ENCODE measurements at regions not wholly inside any gene's neighbourhood (a gene's known extent, or its start where the extent isn't known, plus 50 kb on each side); places are given as distances from the start of the nearest gene placed in this dataset.

- no peaks in the 10 kb centered on the region for H3K27me3 Mint-ChIP-seq
- no peak for TF ChIP-seq CTCF (conservative IDR thresholded peaks at IDR 0.05)
- H3K36me3 Mint-ChIP-seq: no peaks in the 10 kb centered on the region
- DNase-seq (ENCODE audit: extremely low spot score, unreplicated experiment): no peak
- H3K4me3 Mint-ChIP-seq: no peak overlapping the region
- no peak overlapping the region for H3K27ac Mint-ChIP-seq
- no peaks in the 10 kb centered on the region for H3K4me1 Mint-ChIP-seq (ENCODE audit: unreplicated experiment)
- no peaks in the 10 kb centered on the region for H3K9me3 Mint-ChIP-seq
Measured at GRCh38 chr3:163391407-163392181, 1686.7 kb downstream of the SI start.

DNA sequence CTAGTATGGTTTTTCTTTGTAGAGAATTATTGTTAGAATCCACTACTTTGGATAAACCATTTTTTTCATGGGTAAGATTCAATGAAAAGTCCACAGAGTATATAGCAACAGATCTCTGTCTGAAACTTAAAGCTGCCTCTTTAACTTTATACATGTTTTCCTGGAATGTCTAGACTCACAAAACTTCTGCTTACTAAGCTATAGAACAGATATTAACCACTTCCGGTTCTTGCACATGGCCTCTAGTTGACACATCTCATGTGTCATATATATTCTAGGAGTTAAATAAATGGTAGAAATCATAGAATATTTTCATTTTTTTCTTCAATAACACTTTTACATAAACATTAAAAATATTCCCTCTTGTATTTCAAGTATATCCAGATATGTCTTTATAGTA, 1693.9 kb downstream of the SI start:
- DNase-seq (ENCODE audit: extremely low spot score, unreplicated experiment): no peak
- TF ChIP-seq CTCF (conservative IDR thresholded peaks at IDR 0.05): no peak
- H3K27me3 Mint-ChIP-seq: no peaks in the 10 kb centered on the region
- no peaks in the 10 kb centered on the region for H3K36me3 Mint-ChIP-seq
- H3K4me1 Mint-ChIP-seq (ENCODE audit: unreplicated experiment): no peaks in the 10 kb centered on the region
- no peak overlapping the region for H3K27ac Mint-ChIP-seq
- H3K9me3 Mint-ChIP-seq: no peaks in the 10 kb centered on the region
- H3K4me3 Mint-ChIP-seq: no peak overlapping the region

DNA sequence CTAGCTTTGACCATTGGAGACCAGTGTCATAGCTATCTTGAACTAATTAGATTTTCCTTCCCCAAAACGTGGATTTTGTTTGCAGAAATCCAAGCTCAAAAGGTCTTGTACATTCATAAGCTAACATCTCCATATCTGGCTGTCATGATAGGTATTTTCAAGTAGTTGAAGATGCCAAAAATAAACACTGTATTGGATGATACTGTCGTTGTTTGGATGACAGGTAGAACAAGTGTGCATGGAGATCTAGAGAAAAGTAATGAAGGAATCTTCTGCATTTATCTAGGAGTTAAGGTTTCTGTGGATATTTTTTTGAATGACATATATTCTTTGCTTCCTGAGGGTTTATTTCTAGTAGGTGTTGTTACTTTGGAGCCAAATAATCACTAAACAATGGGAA, 1696.1 kb downstream of the SI start:
- no peaks in the 10 kb centered on the region for H3K36me3 Mint-ChIP-seq
- no peak overlapping the region for H3K4me3 Mint-ChIP-seq
- H3K4me1 Mint-ChIP-seq (ENCODE audit: unreplicated experiment): no peaks in the 10 kb centered on the region
- DNase-seq (ENCODE audit: extremely low spot score, unreplicated experiment): no peak
- H3K9me3 Mint-ChIP-seq: no peaks in the 10 kb centered on the region
- no peak for TF ChIP-seq CTCF (conservative IDR thresholded peaks at IDR 0.05)
- no peaks in the 10 kb centered on the region for H3K27me3 Mint-ChIP-seq
- no peak overlapping the region for H3K27ac Mint-ChIP-seq

DNA sequence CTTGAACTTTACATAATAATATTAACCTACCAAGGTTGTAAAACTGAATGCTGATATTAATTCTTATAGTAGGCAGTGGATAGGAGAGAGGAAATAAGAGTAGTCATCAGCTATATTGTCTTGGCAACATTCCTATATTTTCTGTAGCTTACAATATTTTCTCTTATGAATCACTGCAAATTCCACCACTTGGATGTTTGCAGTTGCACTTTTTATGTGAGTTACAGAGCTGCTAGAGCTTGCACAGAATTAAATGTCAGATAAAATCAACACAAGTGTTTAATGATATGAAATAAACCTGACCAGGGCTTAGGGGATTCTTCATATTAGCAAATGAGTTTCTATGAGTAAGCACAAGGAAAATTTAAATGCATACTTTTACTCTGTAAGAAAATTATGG, 1710.1 kb downstream of the SI start:
- Mint-ChIP-seq H3K4me1 (ENCODE audit: unreplicated experiment) (no peaks in the 10 kb centered on the region), H3K27me3 (no peaks in the 10 kb centered on the region), H3K9me3 (no peaks in the 10 kb centered on the region), H3K36me3 (no peaks in the 10 kb centered on the region), H3K27ac (no peak overlapping the region), H3K4me3 (no peak overlapping the region)
- DNase-seq (ENCODE audit: extremely low spot score, unreplicated experiment): no peak
- no peak for TF ChIP-seq CTCF (conservative IDR thresholded peaks at IDR 0.05)

GRCh38 chr3:163364717-163365116, 1713.6 kb downstream of the SI start:
- no peak overlapping the region for H3K27ac Mint-ChIP-seq
- no peak for TF ChIP-seq CTCF (conservative IDR thresholded peaks at IDR 0.05)

More at GRCh38 chr3:163364717-163365116, 1713.6 kb downstream of the SI start:
- H3K4me3 Mint-ChIP-seq: no peak overlapping the region
- DNase-seq (ENCODE audit: extremely low spot score, unreplicated experiment): no peak
- H3K4me1 Mint-ChIP-seq (ENCODE audit: unreplicated experiment): no peaks in the 10 kb centered on the region
- H3K9me3 Mint-ChIP-seq: no peaks in the 10 kb centered on the region
- no peaks in the 10 kb centered on the region for H3K27me3 Mint-ChIP-seq
- no peaks in the 10 kb centered on the region for H3K36me3 Mint-ChIP-seq
